Natural killer cell (primary cell): ENCODE measurements at regions not wholly inside any gene's neighbourhood (a gene's known extent, or its start where the extent isn't known, plus 50 kb on each side); places are given as distances from the start of the nearest gene placed in this dataset.

Source experiments
- ATAC-seq, 3 donors: fragments of 150-1000 bp in 2 of 3; fragments of 200-7000 bp in 1 of 3; cut with Tn5 transposase; 1 replicate in 1 of 3; 2 replicates in 2 of 3; pipeline ENCODE4 v1.10.0; 2021; ENCODE audit warnings: mild to moderate bottlenecking in 2 of 3, moderate library complexity in 2 of 3
- DNase-seq, 2 donors: peaks; one replicate each; pipeline versions ENCODE4 v3.0.0 to v3.0.0-alpha.2; 2013 to 2021; ENCODE audit warnings: mixed read lengths in 1 of 2
- H3K27ac ChIP-seq: one replicate; pipeline ENCODE4 v1.5.1; 2013; ENCODE audit warnings: mild to moderate bottlenecking, low read length
- H3K27me3 ChIP-seq: one replicate; pipeline ENCODE4 v1.6.1; 2013; ENCODE audit warnings: low read length; ENCODE audit not compliant: control insufficient read depth, insufficient read depth
- H3K36me3 ChIP-seq: one replicate; pipeline ENCODE4 v1.6.1; 2013; ENCODE audit warnings: low read length; ENCODE audit not compliant: control insufficient read depth, insufficient read depth
- H3K4me1 ChIP-seq: one replicate; pipeline ENCODE4 v1.6.1; 2013; ENCODE audit warnings: low read length; ENCODE audit not compliant: control insufficient read depth, insufficient read depth
- H3K4me3 ChIP-seq: one replicate; pipeline ENCODE4 v1.5.1; 2013; ENCODE audit warnings: low read length
- H3K9me3 ChIP-seq: one replicate; pipeline ENCODE4 v1.6.1; 2013; ENCODE audit warnings: low read length; ENCODE audit not compliant: control insufficient read depth, insufficient read depth
- H3K27ac Mint-ChIP-seq, 2 donors: one replicate each; pipeline ENCODE4 v1.8.0; 2022; ENCODE audit warnings: mild to moderate bottlenecking in 2 of 2, mixed read lengths in 2 of 2, moderate library complexity in 1 of 2
- H3K27me3 Mint-ChIP-seq, 2 donors: one replicate each; pipeline ENCODE4 v1.8.0; 2022; ENCODE audit warnings: low read depth in 2 of 2, mixed read lengths in 2 of 2
- H3K36me3 Mint-ChIP-seq: one replicate; pipeline ENCODE4 v1.8.0; 2022; ENCODE audit warnings: mixed read lengths
- H3K4me1 Mint-ChIP-seq, 2 donors: one replicate each; pipeline ENCODE4 v1.8.0; 2022; ENCODE audit warnings: mixed read lengths in 2 of 2
- H3K4me3 Mint-ChIP-seq: one replicate; pipeline ENCODE4 v1.8.0; 2022; ENCODE audit warnings: mild to moderate bottlenecking, moderate library complexity, mixed read lengths
- H3K9me3 Mint-ChIP-seq, 2 donors: one replicate each; pipeline ENCODE4 v1.8.0; 2022; ENCODE audit warnings: mixed read lengths in 2 of 2
- CTCF ChIP-seq: fragments of 200-600 bp; IDR thresholded peaks from one replicate; pipeline ENCODE4 v1.8.0; 2022; ENCODE audit warnings: antibody characterized with exemption
- WGBS: methylation state at CpG from one replicate; pipeline ENCODE4 v1.1.7; 2013; ENCODE audit warnings: missing lambda C conversion rate; ENCODE audit not compliant: insufficient coverage; 5-methylcytosine and 5-hydroxymethylcytosine counted together
- intact Hi-C: fragments of 100-400 bp; cut with micrococcal nuclease; formaldehyde crosslinking; loops from one replicate; pipeline ENCODE4 v1.14.2; 2022

DNA sequence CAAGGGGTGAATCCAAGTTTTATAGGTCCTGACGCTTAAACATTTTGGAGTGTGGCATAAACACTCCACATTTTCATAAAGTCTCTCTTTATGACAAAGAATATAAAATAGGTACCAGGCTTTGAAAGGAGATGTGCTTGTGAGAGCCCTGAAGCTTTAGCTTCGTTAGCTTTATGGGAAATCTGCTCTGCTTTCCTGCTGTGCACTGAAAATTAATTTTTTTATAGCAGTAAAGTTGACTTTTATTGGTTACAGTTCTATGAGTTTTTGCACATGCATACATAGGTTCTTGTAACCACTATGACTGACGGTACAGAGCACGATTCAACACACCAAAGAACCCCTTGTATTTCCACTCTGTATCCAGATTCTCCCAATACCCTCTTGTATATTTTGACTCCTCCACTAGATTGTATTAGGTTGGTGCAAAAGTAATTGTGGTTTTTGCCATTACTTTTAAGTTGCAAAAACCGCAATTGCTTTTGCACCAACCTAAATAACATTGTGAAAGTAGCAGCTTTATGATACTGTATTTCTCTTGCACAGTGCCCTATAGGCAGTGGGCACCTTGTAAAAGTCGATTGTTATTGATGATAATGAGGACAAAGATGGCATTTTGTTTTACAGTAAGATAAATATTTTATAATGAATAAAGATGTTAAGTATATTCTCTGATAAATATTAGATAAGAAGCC is 145.2 kb upstream of the AKIRIN2 start:
- Mint-ChIP-seq H3K9me3 (no peaks in the 10 kb centered on the region), H3K4me1 (peaks cover 5 to 6% of the 10 kb centered on the region in 2 donors), H3K27me3 (peaks cover 14 to 26% of the 10 kb centered on the region in 2 donors), H3K36me3 (no peaks in the 10 kb centered on the region), H3K4me3 (no peak overlapping the region), H3K27ac (no peak overlapping the region)
- no peak for DNase-seq
- H3K36me3 ChIP-seq: no peaks in the 10 kb centered on the region
- no peak for ATAC-seq
- H3K9me3 ChIP-seq: no peaks in the 10 kb centered on the region
- no peaks in the 10 kb centered on the region for H3K27me3 ChIP-seq
- intact Hi-C loops: no loop called here
- no peaks in the 10 kb centered on the region for H3K4me1 ChIP-seq
- WGBS: 73% methylated on average over 2 of the region's 6 CpGs
- H3K27ac ChIP-seq: no peak overlapping the region
- TF ChIP-seq CTCF: no peak
- H3K4me3 ChIP-seq: no peak overlapping the region

DNA sequence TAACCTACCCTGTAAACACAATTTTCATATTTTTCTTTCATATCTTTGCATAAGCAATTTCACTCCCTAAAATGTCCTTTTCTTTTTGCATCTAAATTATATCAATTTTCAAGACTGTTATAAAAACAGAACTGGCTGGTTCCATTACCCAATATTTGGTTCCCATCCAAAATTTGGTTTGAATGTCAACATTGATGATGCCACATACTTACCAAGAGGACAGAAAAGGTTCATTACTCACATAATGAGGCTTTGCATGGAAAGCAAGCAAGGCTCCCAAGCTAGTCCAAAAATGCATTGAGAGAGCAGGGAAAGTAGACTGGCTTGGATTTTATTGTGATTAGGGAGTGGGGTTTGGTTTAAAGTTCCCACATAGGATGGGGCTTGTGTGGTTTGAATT is 144.4 kb upstream of the AKIRIN2 start:
- ATAC-seq (no peak), DNase-seq (no peak)
- H3K4me1 ChIP-seq: no peaks in the 10 kb centered on the region
- Mint-ChIP-seq H3K27me3 (peaks cover 14 to 26% of the 10 kb centered on the region in 2 donors), H3K36me3 (no peaks in the 10 kb centered on the region), H3K4me3 (no peak overlapping the region), H3K27ac (no peak overlapping the region), H3K9me3 (no peaks in the 10 kb centered on the region), H3K4me1 (no peaks in the 10 kb centered on the region)
- H3K36me3 ChIP-seq: no peaks in the 10 kb centered on the region
- no peak for TF ChIP-seq CTCF
- no peak overlapping the region for H3K27ac ChIP-seq
- H3K9me3 ChIP-seq: no peaks in the 10 kb centered on the region
- intact Hi-C loops: no loop called here
- no peaks in the 10 kb centered on the region for H3K27me3 ChIP-seq
- no peak overlapping the region for H3K4me3 ChIP-seq

DNA sequence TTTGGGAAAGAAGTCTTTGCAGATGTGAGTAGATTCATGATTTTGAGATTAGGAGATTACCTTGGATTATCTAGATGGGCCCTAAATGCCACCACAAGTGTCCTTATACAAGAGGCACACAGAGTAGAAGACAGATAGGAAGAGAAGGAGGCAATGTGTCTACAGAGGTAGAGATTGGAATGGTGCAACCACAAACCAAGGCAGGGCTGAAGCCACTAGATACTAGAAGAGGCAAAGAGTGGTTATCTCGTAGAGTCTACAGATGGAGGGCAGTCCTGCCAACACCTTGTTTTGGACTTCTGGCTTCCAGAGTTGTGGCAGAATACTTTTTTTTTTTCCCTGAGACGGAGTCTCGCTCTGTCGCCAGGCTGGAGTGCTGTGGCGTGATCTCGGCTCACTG is 138.3 kb upstream of the AKIRIN2 start:
- 88% methylated on average over 6 of the region's 6 CpGs for WGBS
- no peaks in the 10 kb centered on the region for H3K27me3 ChIP-seq
- DNase-seq (no peak), ATAC-seq (no peak)
- H3K36me3 ChIP-seq: no peaks in the 10 kb centered on the region
- TF ChIP-seq CTCF: no peak
- H3K27ac ChIP-seq: no peak overlapping the region
- Mint-ChIP-seq H3K36me3 (no peaks in the 10 kb centered on the region), H3K9me3 (no peaks in the 10 kb centered on the region), H3K4me1 (no peaks in the 10 kb centered on the region), H3K27ac (no peak overlapping the region), H3K27me3 (peaks cover 16 to 23% of the 10 kb centered on the region in 2 donors), H3K4me3 (no peak overlapping the region)
- no peaks in the 10 kb centered on the region for H3K9me3 ChIP-seq
- no peak overlapping the region for H3K4me3 ChIP-seq
- intact Hi-C loops: no loop called here
- H3K4me1 ChIP-seq: no peaks in the 10 kb centered on the region

- Histone ChIP-seq H3K27ac (no peak overlapping the region), H3K36me3 (no peaks in the 10 kb centered on the region), H3K9me3 (no peaks in the 10 kb centered on the region), H3K4me3 (no peak overlapping the region), H3K4me1 (no peaks in the 10 kb centered on the region), H3K27me3 (no peaks in the 10 kb centered on the region)
- Mint-ChIP-seq H3K27me3 (peaks cover 16 to 18% of the 10 kb centered on the region in 2 donors), H3K4me1 (no peaks in the 10 kb centered on the region), H3K9me3 (no peaks in the 10 kb centered on the region), H3K36me3 (no peaks in the 10 kb centered on the region), H3K4me3 (no peak overlapping the region), H3K27ac (no peak overlapping the region)
- ATAC-seq: no peak
- DNase-seq: no peak
- intact Hi-C loops: no loop called here
- no peak for TF ChIP-seq CTCF
- WGBS: 38% methylated on average over 2 of the region's 2 CpGs
Observed at GRCh38 chr6:87837876-87838275, 135.8 kb upstream of the AKIRIN2 start.
